ENCODE measurements at regions not wholly inside any gene's neighbourhood (a gene's known extent, or its start where the extent isn't known, plus 50 kb on each side); places are given as distances from the start of the nearest gene placed in this dataset.
"Not testable (repeated sequence)": the region's sequence is repeated elsewhere in the genome, so short reads cannot be mapped to it uniquely, and the experiment has no call there.

DNA sequence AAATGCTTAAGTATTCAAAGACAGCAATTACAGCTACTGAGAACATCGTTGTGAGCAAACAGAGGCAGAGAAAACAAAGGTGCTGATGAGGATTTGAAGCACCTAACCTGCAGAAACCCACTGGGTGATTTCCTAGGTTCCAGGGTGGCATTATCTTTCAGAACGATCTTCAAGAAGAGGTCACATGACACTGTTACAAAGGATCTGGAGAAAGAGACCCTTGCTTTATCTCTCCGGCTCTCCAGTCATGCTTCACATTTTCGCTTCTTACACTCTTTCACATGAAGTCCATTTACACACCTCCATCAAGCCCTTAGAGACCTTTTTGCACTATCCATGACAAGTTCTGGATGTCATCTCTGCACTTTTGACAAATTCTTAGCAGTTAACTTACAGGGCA lies 70.8 kb downstream of the GOLGA8B start:
- H3K9ac ChIP-seq (ENCODE audit: low read length) = no peak overlapping the region
- TF ChIP-seq, protein P1, sequence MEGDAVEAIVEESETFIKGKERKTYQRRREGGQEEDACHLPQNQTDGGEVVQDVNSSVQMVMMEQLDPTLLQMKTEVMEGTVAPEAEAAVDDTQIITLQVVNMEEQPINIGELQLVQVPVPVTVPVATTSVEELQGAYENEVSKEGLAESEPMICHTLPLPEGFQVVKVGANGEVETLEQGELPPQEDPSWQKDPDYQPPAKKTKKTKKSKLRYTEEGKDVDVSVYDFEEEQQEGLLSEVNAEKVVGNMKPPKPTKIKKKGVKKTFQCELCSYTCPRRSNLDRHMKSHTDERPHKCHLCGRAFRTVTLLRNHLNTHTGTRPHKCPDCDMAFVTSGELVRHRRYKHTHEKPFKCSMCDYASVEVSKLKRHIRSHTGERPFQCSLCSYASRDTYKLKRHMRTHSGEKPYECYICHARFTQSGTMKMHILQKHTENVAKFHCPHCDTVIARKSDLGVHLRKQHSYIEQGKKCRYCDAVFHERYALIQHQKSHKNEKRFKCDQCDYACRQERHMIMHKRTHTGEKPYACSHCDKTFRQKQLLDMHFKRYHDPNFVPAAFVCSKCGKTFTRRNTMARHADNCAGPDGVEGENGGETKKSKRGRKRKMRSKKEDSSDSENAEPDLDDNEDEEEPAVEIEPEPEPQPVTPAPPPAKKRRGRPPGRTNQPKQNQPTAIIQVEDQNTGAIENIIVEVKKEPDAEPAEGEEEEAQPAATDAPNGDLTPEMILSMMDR (IDR thresholded peaks at IDR 0.05; ENCODE audit: insufficient read depth, low read depth, low read length) = no peak
- no peak for TF ChIP-seq EZH2 (IDR thresholded peaks at IDR 0.05; ENCODE audit: insufficient read depth, low read length)
- FAIRE-seq = no peak
- H3K9me3 Mint-ChIP-seq (ENCODE audit: unreplicated experiment) = no peaks in the 10 kb centered on the region
- no peaks in the 10 kb centered on the region for H3K4me1 ChIP-seq (ENCODE audit: insufficient read depth, low read length)
- no peak for DNase-seq (ENCODE audit: low read depth)
- peaks cover 22% of the 10 kb centered on the region for H3K27me3 ChIP-seq (ENCODE audit: insufficient read depth, low read length)
- no peak overlapping the region for H3K27ac ChIP-seq (ENCODE audit: low read depth, low read length)
- no peaks in the 10 kb centered on the region for H3K79me2 ChIP-seq (ENCODE audit: insufficient read depth, low read length)
- no peaks in the 10 kb centered on the region for H3K9me3 ChIP-seq (ENCODE audit: insufficient read depth, low read depth, low read length)
- H3K27me3 Mint-ChIP-seq (ENCODE audit: low read depth, unreplicated experiment) = peaks cover 50% of the 10 kb centered on the region
- H3K4me3 ChIP-seq (ENCODE audit: insufficient read depth, low read depth, low read length) = no peak overlapping the region
- no peak overlapping the region for H3K4me3 Mint-ChIP-seq (ENCODE audit: unreplicated experiment)
- no peaks in the 10 kb centered on the region for H3K36me3 ChIP-seq (ENCODE audit: insufficient read depth, low read length)
- no peaks in the 10 kb centered on the region for H3K4me1 Mint-ChIP-seq (ENCODE audit: low read depth, unreplicated experiment)
- no peaks in the 10 kb centered on the region for H3K36me3 Mint-ChIP-seq (ENCODE audit: low read depth, unreplicated experiment)
- H4K20me1 ChIP-seq (ENCODE audit: insufficient read depth, low read length) = no peaks in the 10 kb centered on the region
- no peak overlapping the region for H2AFZ ChIP-seq (ENCODE audit: low read depth, low read length)
- H3K4me2 ChIP-seq (ENCODE audit: low read length) = no peak overlapping the region
- H3K27ac Mint-ChIP-seq (ENCODE audit: unreplicated experiment) = no peak overlapping the region

GRCh38 chr15:34501131-34501530 lies 63.5 kb upstream of the GOLGA8A start:
- Histone ChIP-seq H3K4me3 (ENCODE audit: insufficient read depth, low read depth, low read length) (no peak overlapping the region), H3K9me3 (ENCODE audit: insufficient read depth, low read depth, low read length) (no peaks in the 10 kb centered on the region), H3K79me2 (ENCODE audit: insufficient read depth, low read length) (no peaks in the 10 kb centered on the region), H3K27ac (ENCODE audit: low read depth, low read length) (no peak overlapping the region), H4K20me1 (ENCODE audit: insufficient read depth, low read length) (no peaks in the 10 kb centered on the region), H3K36me3 (ENCODE audit: insufficient read depth, low read length) (no peaks in the 10 kb centered on the region), H3K4me2 (ENCODE audit: low read length) (no peak overlapping the region), H3K27me3 (ENCODE audit: insufficient read depth, low read length) (peaks cover 24% of the 10 kb centered on the region), H3K4me1 (ENCODE audit: insufficient read depth, low read length) (no peaks in the 10 kb centered on the region), H2AFZ (ENCODE audit: low read depth, low read length) (no peak overlapping the region), H3K9ac (ENCODE audit: low read length) (no peak overlapping the region)
- Mint-ChIP-seq H3K4me3 (ENCODE audit: unreplicated experiment) (no peak overlapping the region), H3K4me1 (ENCODE audit: low read depth, unreplicated experiment) (no peaks in the 10 kb centered on the region), H3K9me3 (ENCODE audit: unreplicated experiment) (no peaks in the 10 kb centered on the region), H3K36me3 (ENCODE audit: low read depth, unreplicated experiment) (no peaks in the 10 kb centered on the region), H3K27me3 (ENCODE audit: low read depth, unreplicated experiment) (peaks cover 44% of the 10 kb centered on the region), H3K27ac (ENCODE audit: unreplicated experiment) (no peak overlapping the region)
- TF ChIP-seq, protein P1 (IDR thresholded peaks at IDR 0.05; ENCODE audit: insufficient read depth, low read depth, low read length) = no peak
- no peak for TF ChIP-seq EZH2 (IDR thresholded peaks at IDR 0.05; ENCODE audit: insufficient read depth, low read length)
- no peak for FAIRE-seq
- DNase-seq (ENCODE audit: low read depth) = peak; percentile 16

DNA sequence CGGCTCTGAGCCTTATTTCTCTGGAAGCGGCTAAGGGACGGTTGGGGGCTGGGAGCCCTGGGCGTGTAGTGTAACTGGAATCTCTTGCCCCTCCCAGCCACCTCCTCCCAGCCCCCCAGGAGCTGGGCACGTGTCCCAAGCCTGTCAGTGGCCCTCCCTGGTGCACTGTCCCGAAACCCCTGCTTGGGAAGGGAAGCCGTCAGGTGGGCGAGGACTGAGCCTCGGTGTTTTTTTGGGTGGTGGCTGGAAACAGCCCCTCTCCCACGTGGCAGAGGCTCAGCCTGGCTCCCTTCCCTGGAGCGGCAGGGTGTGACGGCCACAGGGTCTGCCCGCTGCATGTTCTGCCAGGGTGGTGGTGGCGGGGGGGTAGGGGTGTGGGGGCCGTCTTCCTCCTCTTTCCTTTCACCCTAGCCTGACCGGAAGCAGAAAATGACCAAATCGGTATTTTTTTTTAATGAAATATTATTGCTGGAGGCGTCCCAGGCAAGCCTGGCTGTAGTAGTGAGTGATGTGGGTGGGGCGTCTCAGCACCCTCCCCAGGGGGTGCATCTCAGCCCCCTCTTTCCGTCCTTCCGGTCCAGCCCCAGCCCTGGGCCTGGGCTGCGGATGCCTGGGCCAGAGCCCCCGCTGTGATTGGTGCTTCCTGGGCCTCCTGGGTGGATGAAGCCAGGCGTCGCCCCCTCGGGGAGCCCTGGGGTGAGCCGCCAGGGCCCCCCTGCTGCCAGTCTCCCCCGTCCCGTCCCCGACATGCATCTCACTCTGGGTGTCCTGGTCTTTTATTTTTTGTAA lies 58.8 kb upstream of the GOLGA8A start:
- H3K4me1 Mint-ChIP-seq (ENCODE audit: low read depth, unreplicated experiment) = no peaks in the 10 kb centered on the region
- H3K4me3 ChIP-seq (ENCODE audit: insufficient read depth, low read depth, low read length) = no peak overlapping the region
- DNase-seq (ENCODE audit: low read depth) (no peak), FAIRE-seq (no peak)
- H3K36me3 Mint-ChIP-seq (ENCODE audit: low read depth, unreplicated experiment) = no peaks in the 10 kb centered on the region
- no peak for TF ChIP-seq EZH2 (IDR thresholded peaks at IDR 0.05; ENCODE audit: insufficient read depth, low read length)
- TF ChIP-seq, protein P1 (IDR thresholded peaks at IDR 0.05; ENCODE audit: insufficient read depth, low read depth, low read length) = no peak
- H3K9me3 ChIP-seq (ENCODE audit: insufficient read depth, low read depth, low read length) = peaks cover 7% of the 10 kb centered on the region
- H3K4me1 ChIP-seq (ENCODE audit: insufficient read depth, low read length) = no peaks in the 10 kb centered on the region
- no peaks in the 10 kb centered on the region for H3K79me2 ChIP-seq (ENCODE audit: insufficient read depth, low read length)
- H2AFZ ChIP-seq (ENCODE audit: low read depth, low read length) = no peak overlapping the region
- H3K36me3 ChIP-seq (ENCODE audit: insufficient read depth, low read length) = no peaks in the 10 kb centered on the region
- peaks cover 59% of the 10 kb centered on the region for H3K27me3 ChIP-seq (ENCODE audit: insufficient read depth, low read length)
- peak overlapping the region; percentile 22 for H3K4me2 ChIP-seq (ENCODE audit: low read length)
- H3K9me3 Mint-ChIP-seq (ENCODE audit: unreplicated experiment) = peaks cover 8% of the 10 kb centered on the region
- H3K9ac ChIP-seq (ENCODE audit: low read length) = no peak overlapping the region
- H4K20me1 ChIP-seq (ENCODE audit: insufficient read depth, low read length) = no peaks in the 10 kb centered on the region
- no peak overlapping the region for H3K4me3 Mint-ChIP-seq (ENCODE audit: unreplicated experiment)
- H3K27ac Mint-ChIP-seq (ENCODE audit: unreplicated experiment) = no peak overlapping the region
- peaks cover 65% of the 10 kb centered on the region for H3K27me3 Mint-ChIP-seq (ENCODE audit: low read depth, unreplicated experiment)
- no peak overlapping the region for H3K27ac ChIP-seq (ENCODE audit: low read depth, low read length)

DNA sequence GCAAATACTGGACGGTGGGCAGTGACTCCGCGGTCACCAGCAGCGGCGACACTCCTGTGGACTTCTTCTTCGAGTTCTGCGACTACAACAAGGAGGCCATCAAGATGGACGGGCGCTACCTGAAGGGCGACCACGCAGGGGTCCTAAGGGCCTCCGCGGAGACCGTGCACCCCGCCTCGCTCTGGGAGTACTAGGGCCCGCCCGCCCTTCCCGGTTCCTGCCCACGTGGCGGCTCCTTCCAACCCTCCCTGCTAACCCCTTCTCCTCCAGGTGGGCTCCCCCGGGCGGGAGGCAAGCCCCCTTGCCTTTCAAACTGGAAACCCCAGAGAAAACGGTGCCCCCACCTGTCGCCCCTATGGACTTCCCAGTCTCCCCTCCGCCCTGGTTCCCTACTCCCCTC lies 58.1 kb upstream of the GOLGA8A start:
- not testable (repeated sequence) for H3K27ac Mint-ChIP-seq (ENCODE audit: unreplicated experiment); H3K9me3 ChIP-seq (ENCODE audit: insufficient read depth, low read depth, low read length); FAIRE-seq; H3K4me3 ChIP-seq (ENCODE audit: insufficient read depth, low read depth, low read length); DNase-seq (ENCODE audit: low read depth); H3K4me2 ChIP-seq (ENCODE audit: low read length); H3K79me2 ChIP-seq (ENCODE audit: insufficient read depth, low read length); H3K36me3 Mint-ChIP-seq (ENCODE audit: low read depth, unreplicated experiment); H3K36me3 ChIP-seq (ENCODE audit: insufficient read depth, low read length); H3K4me1 ChIP-seq (ENCODE audit: insufficient read depth, low read length); H3K4me3 Mint-ChIP-seq (ENCODE audit: unreplicated experiment); H3K27ac ChIP-seq (ENCODE audit: low read depth, low read length); H3K4me1 Mint-ChIP-seq (ENCODE audit: low read depth, unreplicated experiment); H3K9ac ChIP-seq (ENCODE audit: low read length); H4K20me1 ChIP-seq (ENCODE audit: insufficient read depth, low read length)
- Histone ChIP-seq H3K27me3 (ENCODE audit: insufficient read depth, low read length) (peaks cover 63% of the 10 kb centered on the region), H2AFZ (ENCODE audit: low read depth, low read length) (peak overlapping the region; percentile 45)
- Mint-ChIP-seq H3K27me3 (ENCODE audit: low read depth, unreplicated experiment) (peaks cover 70% of the 10 kb centered on the region), H3K9me3 (ENCODE audit: unreplicated experiment) (peaks cover 15% of the 10 kb centered on the region)

Data from astrocyte (in vitro differentiated cells and primary cell).